H9 (cell line): ENCODE measurements at regions not wholly inside any gene's neighbourhood (a gene's known extent, or its start where the extent isn't known, plus 50 kb on each side); places are given as distances from the start of the nearest gene placed in this dataset.

Experiments
- DNase-seq: peaks from one replicate; pipeline ENCODE4 v3.0.0-alpha.2; 2017
- H2AFZ ChIP-seq: one replicate; pipeline ENCODE4 v1.6.1; 2013; ENCODE audit warnings: mild to moderate bottlenecking, low read length, control low read depth, moderate library complexity
- H2AK5ac ChIP-seq: 2 replicates; pipeline ENCODE4 v1.6.1; 2013; ENCODE audit warnings: low read length, control low read depth, mixed read lengths; ENCODE audit not compliant: insufficient read length
- H2BK120ac ChIP-seq: one replicate; pipeline ENCODE4 v1.6.1; 2013; ENCODE audit warnings: low read depth, mild to moderate bottlenecking, low read length, control low read depth, inconsistent platforms; ENCODE audit not compliant: poor library complexity, severe bottlenecking
- H2BK12ac ChIP-seq: 2 replicates; pipeline ENCODE4 v1.6.1; 2013; ENCODE audit warnings: low read length, control low read depth, mixed read lengths, low read depth; ENCODE audit not compliant: insufficient read length
- H2BK15ac ChIP-seq: 2 replicates; pipeline ENCODE4 v1.6.1; 2013; ENCODE audit warnings: low read depth, low read length, control low read depth
- H2BK20ac ChIP-seq: one replicate; pipeline ENCODE4 v1.6.1; 2013; ENCODE audit warnings: low read depth, mild to moderate bottlenecking, low read length, control low read depth, inconsistent platforms; ENCODE audit not compliant: poor library complexity, severe bottlenecking
- H2BK5ac ChIP-seq: 2 replicates; pipeline ENCODE4 v1.6.1; 2013; ENCODE audit warnings: low read length, control low read depth, mixed read lengths; ENCODE audit not compliant: insufficient read length
- H3K14ac ChIP-seq: 2 replicates; pipeline ENCODE4 v1.6.1; 2013; ENCODE audit warnings: low read length, control low read depth; ENCODE audit not compliant: insufficient read depth
- H3K18ac ChIP-seq: 2 replicates; pipeline ENCODE4 v1.6.1; 2013; ENCODE audit warnings: low read depth, mild to moderate bottlenecking, mixed read lengths, low read length, control low read depth; ENCODE audit not compliant: insufficient read length
- H3K23ac ChIP-seq: 2 replicates; pipeline ENCODE4 v1.6.1; 2013; ENCODE audit warnings: low read length, control low read depth, mixed read lengths, low read depth; ENCODE audit not compliant: insufficient read length
- H3K23me2 ChIP-seq: 2 replicates; pipeline ENCODE4 v1.6.1; 2013; ENCODE audit warnings: low read depth, mild to moderate bottlenecking, mixed read lengths, low read length, control low read depth; ENCODE audit not compliant: insufficient read length, poor library complexity, severe bottlenecking
- H3K27ac ChIP-seq: 2 replicates; pipeline ENCODE4 v1.5.1; 2013; ENCODE audit warnings: low read length, control low read depth, mixed read lengths, low read depth; ENCODE audit not compliant: insufficient read length
- H3K27me3 ChIP-seq: 2 replicates; pipeline ENCODE4 v1.6.1; 2013; ENCODE audit warnings: low read length, control low read depth, inconsistent platforms; ENCODE audit not compliant: insufficient read depth
- H3K4ac ChIP-seq: 2 replicates; pipeline ENCODE4 v1.6.1; 2013; ENCODE audit warnings: low read depth, mild to moderate bottlenecking, control low read depth, inconsistent platforms, low read length, moderate library complexity
- H3K4me1 ChIP-seq: 2 replicates; pipeline ENCODE4 v1.6.1; 2013; ENCODE audit warnings: low read length, control low read depth, inconsistent platforms; ENCODE audit not compliant: insufficient read depth
- H3K4me2 ChIP-seq: 2 replicates; pipeline ENCODE4 v1.6.1; 2013; ENCODE audit warnings: low read length, control low read depth, mixed read lengths; ENCODE audit not compliant: insufficient read length, insufficient read depth
- H3K56ac ChIP-seq: 2 replicates; pipeline ENCODE4 v1.6.1; 2013; ENCODE audit warnings: low read depth, mild to moderate bottlenecking, mixed read lengths, low read length, control low read depth; ENCODE audit not compliant: insufficient read length
- H3K79me1 ChIP-seq: 2 replicates; pipeline ENCODE4 v1.6.1; 2013; ENCODE audit warnings: low read depth, mild to moderate bottlenecking, moderate library complexity, low read length, control low read depth, inconsistent platforms; ENCODE audit not compliant: insufficient read depth, poor library complexity, severe bottlenecking
- H3K79me2 ChIP-seq: 2 replicates; pipeline ENCODE4 v1.6.1; 2013; ENCODE audit warnings: low read length, control low read depth, inconsistent platforms; ENCODE audit not compliant: insufficient read depth
- H3K9ac ChIP-seq: 2 replicates; pipeline ENCODE4 v1.6.1; 2013; ENCODE audit warnings: low read length, control low read depth, mixed read lengths; ENCODE audit not compliant: insufficient read length; ENCODE audit errors: extremely low read depth
- H3K9me3 ChIP-seq: one replicate; pipeline ENCODE4 v1.6.1; 2013; ENCODE audit warnings: low read depth, low read length, inconsistent platforms; ENCODE audit not compliant: control insufficient read depth
- H3T11ph ChIP-seq: one replicate; pipeline ENCODE4 v1.6.1; 2013; ENCODE audit warnings: mild to moderate bottlenecking, low read length, control low read depth, inconsistent platforms
- H4K20me1 ChIP-seq: one replicate; pipeline ENCODE4 v1.6.1; 2013; ENCODE audit not compliant: control insufficient read depth, insufficient read length, insufficient read depth
- H4K5ac ChIP-seq: 2 replicates; pipeline ENCODE4 v1.6.1; 2013; ENCODE audit warnings: low read depth, mild to moderate bottlenecking, mixed read lengths, low read length, control low read depth; ENCODE audit not compliant: insufficient read length
- H4K8ac ChIP-seq: replicated peaks from 2 replicates; pipeline ENCODE4 v1.6.1; 2013; ENCODE audit warnings: low read length, control low read depth, mixed read lengths, low read depth; ENCODE audit not compliant: insufficient read length
- H4K91ac ChIP-seq: 2 replicates; pipeline ENCODE4 v1.6.1; 2013; ENCODE audit warnings: low read depth, mild to moderate bottlenecking, moderate library complexity, mixed read lengths, low read length, control low read depth; ENCODE audit not compliant: insufficient read length
- H3K27ac Mint-ChIP-seq, 3 experiments: 2 replicates in 2 of 3; 3 replicates in 1 of 3; pipeline ENCODE4 v1.8.0; 2020 to 2021; ENCODE audit warnings: mixed read lengths in 3 of 3, mild to moderate bottlenecking in 1 of 3, moderate library complexity in 1 of 3
- H3K27me3 Mint-ChIP-seq: 2 replicates; pipeline ENCODE4 v1.8.0; 2021; ENCODE audit warnings: low read depth, mild to moderate bottlenecking, moderate library complexity, mixed read lengths
- H3K36me3 Mint-ChIP-seq, 3 experiments: 2 replicates in 2 of 3; 3 replicates in 1 of 3; pipeline ENCODE4 v1.8.0; 2020 to 2021; ENCODE audit warnings: low read depth in 3 of 3, mixed read lengths in 3 of 3; ENCODE audit not compliant: insufficient read depth in 1 of 3
- H3K4me1 Mint-ChIP-seq, 2 experiments: 2 replicates each; pipeline ENCODE4 v1.8.0; 2020; ENCODE audit warnings: mixed read lengths in 2 of 2
- H3K4me3 Mint-ChIP-seq, 2 experiments: 2 replicates in 1 of 2; 3 replicates in 1 of 2; pipeline ENCODE4 v1.8.0; 2020 to 2021; ENCODE audit warnings: mild to moderate bottlenecking in 2 of 2, mixed read lengths in 2 of 2, moderate library complexity in 1 of 2
- H3K9me3 Mint-ChIP-seq, 2 experiments: 2 replicates in 1 of 2; 3 replicates in 1 of 2; pipeline ENCODE4 v1.8.0; 2020; ENCODE audit warnings: mild to moderate bottlenecking in 2 of 2, mixed read lengths in 2 of 2, moderate library complexity in 1 of 2
- TF ChIP-seq, protein P1 (sequence below): fragments of 200-600 bp; sonication (generic); conservative IDR thresholded peaks from 3 replicates; pipeline ENCODE4 v1.8.0; 2021; ENCODE audit warnings: antibody characterized with exemption, mild to moderate bottlenecking

DNA sequence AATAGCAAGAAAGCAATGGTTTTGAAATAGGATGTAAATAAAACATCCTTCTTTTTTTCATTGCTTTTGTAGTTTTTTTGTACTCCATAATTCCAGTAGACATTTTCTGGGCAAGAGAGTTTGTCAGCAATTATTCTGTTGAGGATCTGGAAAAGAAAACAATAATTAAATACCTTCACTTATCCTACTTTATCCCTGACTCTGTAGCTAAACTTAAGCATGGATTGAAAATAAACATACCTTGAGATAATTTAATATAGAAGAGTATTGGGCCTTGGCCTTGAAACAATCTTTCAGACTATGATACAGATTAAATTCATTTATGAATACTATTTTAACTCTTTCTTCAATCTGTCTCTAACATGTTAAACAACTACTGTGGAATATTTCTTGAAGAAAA is 321.2 kb downstream of the CHRM3 start:
- H3K4me1 ChIP-seq: no peaks in the 10 kb centered on the region; the same call in 1 of the 2 replicates
- H3T11ph ChIP-seq: no peak overlapping the region
- H3K9me3 Mint-ChIP-seq: no peaks in the 10 kb centered on the region
- no peaks in the 10 kb centered on the region for H3K27me3 ChIP-seq
- H3K9ac ChIP-seq: no peak overlapping the region
- H3K14ac ChIP-seq: no peak overlapping the region
- no peaks in the 10 kb centered on the region for H4K20me1 ChIP-seq
- H2BK120ac ChIP-seq: no peak overlapping the region
- no peak overlapping the region for H2BK5ac ChIP-seq
- no peak overlapping the region for H2BK12ac ChIP-seq
- H3K4me3 Mint-ChIP-seq: no peak overlapping the region
- H4K91ac ChIP-seq: no peak overlapping the region
- no peak overlapping the region for H4K5ac ChIP-seq
- H3K23me2 ChIP-seq: no peaks in the 10 kb centered on the region
- no peaks in the 10 kb centered on the region for H3K27me3 Mint-ChIP-seq
- H3K36me3 Mint-ChIP-seq: no peaks in the 10 kb centered on the region
- H3K79me2 ChIP-seq: no peaks in the 10 kb centered on the region
- no peak overlapping the region for H4K8ac ChIP-seq
- no peak overlapping the region for H3K27ac ChIP-seq
- no peak overlapping the region for H2AK5ac ChIP-seq
- no peak overlapping the region for H3K23ac ChIP-seq
- peaks cover 11 to 16% of the 10 kb centered on the region in 2 experiments for H3K4me1 Mint-ChIP-seq
- H2BK15ac ChIP-seq: no peak overlapping the region
- DNase-seq: no peak
- H3K56ac ChIP-seq: no peak overlapping the region
- no peaks in the 10 kb centered on the region for H3K79me1 ChIP-seq
- no peak overlapping the region for H3K27ac Mint-ChIP-seq
- H3K9me3 ChIP-seq: no peaks in the 10 kb centered on the region
- no peak overlapping the region for H2BK20ac ChIP-seq
- H3K4me2 ChIP-seq: no peak overlapping the region
- no peak overlapping the region for H3K18ac ChIP-seq
- no peak overlapping the region for H2AFZ ChIP-seq
- H3K4ac ChIP-seq: no peak overlapping the region
- TF ChIP-seq, protein P1, sequence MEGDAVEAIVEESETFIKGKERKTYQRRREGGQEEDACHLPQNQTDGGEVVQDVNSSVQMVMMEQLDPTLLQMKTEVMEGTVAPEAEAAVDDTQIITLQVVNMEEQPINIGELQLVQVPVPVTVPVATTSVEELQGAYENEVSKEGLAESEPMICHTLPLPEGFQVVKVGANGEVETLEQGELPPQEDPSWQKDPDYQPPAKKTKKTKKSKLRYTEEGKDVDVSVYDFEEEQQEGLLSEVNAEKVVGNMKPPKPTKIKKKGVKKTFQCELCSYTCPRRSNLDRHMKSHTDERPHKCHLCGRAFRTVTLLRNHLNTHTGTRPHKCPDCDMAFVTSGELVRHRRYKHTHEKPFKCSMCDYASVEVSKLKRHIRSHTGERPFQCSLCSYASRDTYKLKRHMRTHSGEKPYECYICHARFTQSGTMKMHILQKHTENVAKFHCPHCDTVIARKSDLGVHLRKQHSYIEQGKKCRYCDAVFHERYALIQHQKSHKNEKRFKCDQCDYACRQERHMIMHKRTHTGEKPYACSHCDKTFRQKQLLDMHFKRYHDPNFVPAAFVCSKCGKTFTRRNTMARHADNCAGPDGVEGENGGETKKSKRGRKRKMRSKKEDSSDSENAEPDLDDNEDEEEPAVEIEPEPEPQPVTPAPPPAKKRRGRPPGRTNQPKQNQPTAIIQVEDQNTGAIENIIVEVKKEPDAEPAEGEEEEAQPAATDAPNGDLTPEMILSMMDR: no peak
